Amygdala (tissue), 56 donors: ENCODE measurements at regions not wholly inside any gene's neighbourhood (a gene's known extent, or its start where the extent isn't known, plus 50 kb on each side); places are given as distances from the start of the nearest gene placed in this dataset.

Experiments
- DNase-seq, 56 donors: peaks; one replicate each; lab custom pipeline; 2025; lab: John Stamatoyannopoulos, UW

- no peak for DNase-seq
Measured at GRCh38 chr13:38518328-38518727, 168.5 kb upstream of the FREM2 start.

- DNase-seq: no peak
Measured at GRCh38 chr13:38519229-38519911, 167.5 kb upstream of the FREM2 start.

GRCh38 chr13:38520041-38520440 lies 166.8 kb upstream of the FREM2 start:
- DNase-seq: no peak

GRCh38 chr13:38527140-38527539 lies 159.7 kb upstream of the FREM2 start:
- DNase-seq: no peak

- DNase-seq: no peak
Measured at GRCh38 chr13:38528986-38529385, 157.9 kb upstream of the FREM2 start.

GRCh38 chr13:38530492-38530891 lies 156.4 kb upstream of the FREM2 start:
- DNase-seq: no peak

- DNase-seq: no peak
Measured at GRCh38 chr13:38535261-38535660, 151.6 kb upstream of the FREM2 start.

GRCh38 chr13:38537051-38537450 lies 149.8 kb upstream of the FREM2 start:
- DNase-seq: no peak

- DNase-seq: no peak
Measured at GRCh38 chr13:38538422-38538821, 148.5 kb upstream of the FREM2 start.

GRCh38 chr13:38539632-38540031 lies 147.2 kb upstream of the FREM2 start:
- no peak for DNase-seq

GRCh38 chr13:38542601-38543000 lies 144.3 kb upstream of the FREM2 start:
- DNase-seq: no peak

GRCh38 chr13:38543561-38543960 lies 143.3 kb upstream of the FREM2 start:
- DNase-seq: no peak

- DNase-seq: no peak
Measured at GRCh38 chr13:38563739-38564138, 123.1 kb upstream of the FREM2 start.

- peak in 1 of 56 donors; percentile 3 for DNase-seq
Measured at GRCh38 chr13:38564256-38565150, 122.4 kb upstream of the FREM2 start.

- no peak for DNase-seq
Measured at GRCh38 chr13:38566023-38566422, 120.9 kb upstream of the FREM2 start.

- no peak for DNase-seq
Measured at GRCh38 chr13:38566519-38566918, 120.4 kb upstream of the FREM2 start.

- DNase-seq: no peak
Measured at GRCh38 chr13:38570706-38571105, 116.2 kb upstream of the FREM2 start.

GRCh38 chr13:38575427-38575826 lies 111.5 kb upstream of the FREM2 start:
- DNase-seq: no peak

GRCh38 chr13:38577048-38577447 lies 109.8 kb upstream of the FREM2 start:
- no peak for DNase-seq

GRCh38 chr13:38582133-38582532 lies 104.7 kb upstream of the FREM2 start:
- peak in 3 of 56 donors; percentile 14 to 50 (median 31) for DNase-seq

- DNase-seq: no peak
Measured at GRCh38 chr13:38590230-38590629, 96.6 kb upstream of the FREM2 start.
